ENCODE measurements at regions not wholly inside any gene's neighbourhood (a gene's known extent, or its start where the extent isn't known, plus 50 kb on each side); places are given as distances from the start of the nearest gene placed in this dataset.

DNA sequence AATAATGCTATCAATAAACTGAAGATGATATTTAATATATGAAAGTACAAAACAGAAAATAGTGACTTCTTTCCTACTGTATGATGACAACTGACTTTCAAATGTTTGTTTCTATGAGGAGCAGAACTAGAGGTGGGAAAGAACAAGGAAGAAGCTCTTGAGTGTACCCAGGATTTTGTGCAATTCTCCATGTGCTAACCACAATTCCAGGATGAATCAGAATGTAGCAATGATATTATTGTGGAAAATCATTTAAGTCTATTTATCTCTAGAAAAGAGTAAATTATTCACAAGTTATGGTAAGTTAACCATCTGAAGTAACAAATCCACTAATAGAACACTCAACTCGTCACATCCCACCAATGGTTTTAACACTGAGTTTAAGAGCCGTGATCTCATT is 324.1 kb upstream of the EMCN start:
- no peak for DNase-seq

DNA sequence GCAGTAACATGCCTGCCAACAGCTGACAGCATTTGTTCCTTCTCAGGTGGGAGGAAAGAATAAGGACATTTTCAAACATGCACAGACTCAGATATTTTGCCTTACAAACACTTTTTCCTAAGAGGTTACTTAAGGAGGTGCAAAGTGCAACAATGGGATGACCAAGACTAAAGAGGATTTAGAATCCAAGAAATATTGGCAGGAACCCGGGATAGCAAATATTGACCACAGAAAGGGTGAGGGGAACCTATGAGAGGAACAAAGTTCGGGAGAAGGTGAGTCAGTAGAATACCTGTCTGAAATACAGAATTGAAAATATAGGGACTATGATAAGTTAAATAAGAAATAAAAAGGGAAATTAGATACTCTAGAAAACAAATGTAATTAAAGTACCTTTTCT is 321.9 kb upstream of the EMCN start:
- DNase-seq, result no peak

DNA sequence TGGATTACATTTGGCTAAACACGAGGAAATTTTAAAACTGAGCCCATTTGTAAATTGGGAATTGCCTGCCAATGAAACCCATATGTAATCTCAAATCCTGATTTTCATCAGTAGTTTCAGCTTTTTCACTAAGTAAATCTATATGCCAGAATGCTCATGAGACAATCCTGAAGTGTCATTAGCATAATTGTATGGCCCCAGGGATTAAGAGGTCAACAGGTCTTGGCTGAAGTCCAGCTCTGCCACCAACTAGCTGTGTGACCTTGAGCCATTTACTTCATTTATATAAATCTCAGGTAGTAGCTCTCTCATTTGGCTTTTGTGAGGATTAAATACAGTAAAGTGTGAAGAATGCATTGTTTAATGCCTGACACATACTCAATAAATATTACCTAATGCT is 320.5 kb upstream of the EMCN start:
- no peak for DNase-seq

DNA sequence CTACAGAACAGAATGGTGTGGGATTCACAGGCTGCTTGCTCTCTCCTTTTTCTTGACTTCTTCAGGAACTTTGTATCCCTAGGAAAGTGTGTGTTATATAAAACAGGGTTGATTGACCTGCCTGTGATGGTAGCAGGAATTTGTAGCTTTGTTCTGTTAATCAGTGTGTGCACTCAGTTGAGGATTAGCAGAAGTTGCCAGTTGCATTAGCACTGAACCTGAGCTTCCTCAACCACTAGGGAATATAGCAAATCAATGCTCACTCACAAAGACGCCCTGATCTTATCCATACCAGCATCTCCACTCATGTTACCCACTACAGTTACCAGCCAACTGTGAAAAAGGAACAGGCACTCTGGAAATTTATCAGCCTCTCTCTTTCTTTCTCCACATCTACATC is 319.1 kb upstream of the EMCN start:
- DNase-seq, result no peak

DNA sequence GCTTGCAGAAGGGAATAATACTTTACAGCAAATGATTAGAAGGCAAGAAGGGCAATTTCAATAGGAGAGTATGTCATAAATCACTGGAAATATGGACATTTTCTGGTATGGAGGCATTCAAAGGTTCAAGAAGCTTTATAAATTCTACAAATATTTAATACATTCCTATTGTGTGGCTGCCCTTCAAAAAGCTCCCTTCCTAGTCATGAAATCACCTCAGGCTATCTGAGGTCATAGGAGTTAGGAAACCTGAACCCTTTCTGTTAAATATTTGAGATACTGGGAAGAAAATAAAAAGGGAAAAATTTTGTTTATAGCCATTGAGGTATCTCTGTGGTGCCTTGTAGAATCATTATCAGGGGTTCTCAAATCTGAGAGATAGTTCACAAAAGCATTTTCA is 316.8 kb upstream of the EMCN start:
- no peak for DNase-seq

DNA sequence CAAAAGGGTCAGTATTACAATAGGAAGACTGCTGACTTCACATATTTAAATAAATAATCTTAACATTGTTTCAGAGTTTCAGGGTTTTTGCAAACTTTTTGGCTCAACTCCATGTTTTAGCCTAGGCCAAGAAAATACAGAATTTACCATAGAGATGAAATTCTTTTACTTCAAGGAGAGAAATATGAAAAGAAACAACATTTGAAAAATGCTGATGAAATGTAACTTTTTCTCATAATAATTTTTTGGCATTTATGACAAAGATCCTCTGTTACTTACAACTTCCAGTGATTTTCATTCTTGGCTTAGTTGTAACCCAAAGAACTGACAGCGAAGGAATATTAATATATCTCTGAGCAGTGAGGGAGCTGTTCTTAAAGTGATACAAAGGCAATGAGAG is 316.1 kb upstream of the EMCN start:
- no peak for DNase-seq

DNA sequence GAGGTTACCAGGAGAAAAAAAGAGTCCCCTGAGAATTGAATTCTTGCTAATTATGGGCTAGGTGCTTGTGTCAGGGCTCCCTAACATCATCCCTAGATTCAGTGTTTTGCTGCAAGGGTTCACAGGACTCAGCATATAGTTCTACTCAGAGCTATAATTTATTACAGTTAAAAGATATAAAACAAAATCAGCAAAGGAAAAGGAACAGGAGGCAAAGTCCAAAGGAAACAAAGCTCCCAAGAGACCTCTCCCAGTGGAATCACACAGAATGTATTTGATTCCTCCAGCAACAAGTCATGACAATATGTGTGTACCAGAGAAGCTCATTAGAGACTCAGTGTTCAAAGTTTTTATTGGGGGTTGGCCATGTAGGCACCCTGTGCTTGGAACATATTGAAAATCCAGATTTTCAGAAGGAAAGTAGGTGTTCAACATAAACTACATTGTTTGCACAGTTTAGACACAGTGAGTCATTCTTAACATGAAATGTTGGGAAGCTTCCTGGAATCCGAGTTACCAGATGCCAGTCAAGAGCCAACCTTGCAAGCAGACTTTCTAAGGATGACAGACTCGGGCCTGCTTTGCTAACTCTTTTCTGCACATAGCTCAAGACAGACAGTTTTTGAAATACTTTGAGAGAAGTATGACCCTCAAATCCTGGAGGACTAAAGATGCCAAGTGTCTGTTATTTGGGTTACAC is 311.3 kb upstream of the EMCN start:
- no peak for DNase-seq

DNA sequence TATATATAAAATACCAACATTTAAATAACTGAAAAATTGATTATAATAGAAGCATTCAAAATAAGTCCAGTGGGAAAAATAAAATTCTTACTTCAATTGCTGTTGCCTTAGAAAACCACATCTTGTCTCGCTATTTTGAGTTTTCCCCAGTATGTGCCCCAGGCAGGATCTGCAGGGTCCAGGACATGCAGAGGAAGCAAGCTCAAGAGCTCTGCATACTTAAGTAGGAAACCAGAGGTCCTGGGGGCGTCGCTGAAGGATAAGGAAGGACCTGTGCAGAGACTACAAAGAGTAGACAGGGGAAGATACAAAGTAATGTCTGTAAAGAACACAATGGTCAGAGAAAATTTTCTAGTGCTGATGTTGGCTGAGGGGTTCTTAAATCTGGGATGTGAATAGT is 310.5 kb upstream of the EMCN start:
- DNase-seq, result peak in 1 of 4 experiments; percentile 5

DNA sequence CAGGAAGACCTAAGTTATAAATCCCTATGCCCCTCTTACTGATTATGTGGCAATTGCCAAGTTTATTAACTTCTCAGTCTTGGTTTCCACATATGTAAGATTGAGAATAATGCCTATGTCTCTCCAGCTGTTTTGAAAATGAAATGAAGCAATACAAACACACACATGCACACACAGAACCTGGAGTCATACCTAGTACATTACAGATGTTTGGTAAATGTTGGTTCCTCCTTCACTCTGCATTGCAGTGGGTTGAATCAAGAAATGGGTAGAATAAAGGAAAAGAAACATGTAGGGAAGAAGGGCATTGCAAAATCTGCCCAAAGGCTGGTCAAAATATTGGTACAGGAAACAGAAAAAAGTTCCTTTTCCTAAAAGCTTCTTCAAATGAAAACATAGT is 309.9 kb upstream of the EMCN start:
- no peak for DNase-seq

DNA sequence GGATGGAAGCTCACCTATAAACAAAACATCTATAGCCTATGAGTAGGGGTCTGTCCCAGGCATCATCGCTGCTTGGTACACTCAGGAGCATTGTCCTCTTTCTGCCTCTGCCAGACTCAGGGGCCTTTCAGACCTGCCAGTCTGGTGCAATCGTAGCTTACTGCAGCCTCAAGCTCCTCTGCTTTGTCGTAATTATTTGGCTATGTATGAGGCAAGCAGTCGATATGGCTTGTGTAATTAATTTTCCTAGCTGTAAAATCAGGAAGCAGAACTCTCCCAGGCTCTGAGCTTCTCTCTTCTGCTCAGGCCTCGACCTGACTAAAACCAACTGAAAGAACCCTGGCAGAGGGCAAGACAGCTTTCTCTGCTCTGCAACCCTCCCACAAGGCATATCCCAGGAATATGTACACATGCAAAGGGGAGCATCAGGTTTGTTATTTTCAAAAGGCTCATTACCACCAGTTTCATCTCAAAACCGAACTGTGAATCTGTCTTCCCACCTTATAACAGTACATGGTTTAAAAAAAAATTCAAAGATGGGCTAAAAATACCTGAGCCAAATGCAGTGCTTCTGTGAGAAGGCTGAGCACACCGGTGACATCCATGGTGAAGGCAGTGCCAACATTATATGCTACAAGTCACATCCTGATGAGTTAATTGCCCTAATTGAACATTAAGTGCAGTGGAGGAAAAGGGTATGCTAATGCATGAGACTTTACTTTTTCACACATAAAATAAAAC is 309.2 kb upstream of the EMCN start:
- DNase-seq, result peak; percentile 37 to 69 (median 54)

DNA sequence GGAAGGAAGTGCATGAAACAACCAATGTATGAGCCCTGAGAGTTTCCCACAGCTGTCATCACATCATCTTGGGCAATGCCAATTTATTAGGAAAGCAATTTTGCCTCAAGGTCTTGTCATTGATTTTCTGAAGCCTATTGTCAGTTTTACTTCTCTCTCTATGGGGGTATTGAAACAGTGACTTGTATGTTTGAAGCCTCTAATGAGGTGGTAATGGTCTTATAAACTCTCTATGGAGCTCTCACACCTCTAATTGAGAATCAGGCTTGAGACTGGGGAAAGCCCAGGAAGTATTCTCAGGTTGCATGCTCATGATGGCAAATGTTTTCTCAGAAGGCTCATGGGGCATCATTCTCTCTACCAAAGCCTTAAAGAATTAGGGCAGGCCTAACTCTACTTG is 308.2 kb upstream of the EMCN start:
- DNase-seq, result no peak

DNA sequence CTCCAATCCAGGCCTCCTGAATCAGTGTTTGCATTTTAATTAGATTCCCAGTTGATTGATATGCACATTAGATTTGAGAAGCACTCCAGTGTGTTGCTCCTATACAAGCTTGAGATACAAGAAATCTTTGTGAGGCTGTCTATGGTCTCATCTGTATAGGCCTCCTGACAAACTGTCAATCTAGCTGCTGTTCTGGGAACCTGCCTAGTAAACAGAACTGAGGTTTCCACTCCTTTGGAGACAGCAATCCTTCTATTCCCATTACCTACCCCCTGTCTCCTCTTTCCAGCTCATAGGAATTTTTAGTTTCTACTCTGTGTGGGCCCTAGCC is 306.1 kb upstream of the EMCN start:
- DNase-seq, result no peak

DNA sequence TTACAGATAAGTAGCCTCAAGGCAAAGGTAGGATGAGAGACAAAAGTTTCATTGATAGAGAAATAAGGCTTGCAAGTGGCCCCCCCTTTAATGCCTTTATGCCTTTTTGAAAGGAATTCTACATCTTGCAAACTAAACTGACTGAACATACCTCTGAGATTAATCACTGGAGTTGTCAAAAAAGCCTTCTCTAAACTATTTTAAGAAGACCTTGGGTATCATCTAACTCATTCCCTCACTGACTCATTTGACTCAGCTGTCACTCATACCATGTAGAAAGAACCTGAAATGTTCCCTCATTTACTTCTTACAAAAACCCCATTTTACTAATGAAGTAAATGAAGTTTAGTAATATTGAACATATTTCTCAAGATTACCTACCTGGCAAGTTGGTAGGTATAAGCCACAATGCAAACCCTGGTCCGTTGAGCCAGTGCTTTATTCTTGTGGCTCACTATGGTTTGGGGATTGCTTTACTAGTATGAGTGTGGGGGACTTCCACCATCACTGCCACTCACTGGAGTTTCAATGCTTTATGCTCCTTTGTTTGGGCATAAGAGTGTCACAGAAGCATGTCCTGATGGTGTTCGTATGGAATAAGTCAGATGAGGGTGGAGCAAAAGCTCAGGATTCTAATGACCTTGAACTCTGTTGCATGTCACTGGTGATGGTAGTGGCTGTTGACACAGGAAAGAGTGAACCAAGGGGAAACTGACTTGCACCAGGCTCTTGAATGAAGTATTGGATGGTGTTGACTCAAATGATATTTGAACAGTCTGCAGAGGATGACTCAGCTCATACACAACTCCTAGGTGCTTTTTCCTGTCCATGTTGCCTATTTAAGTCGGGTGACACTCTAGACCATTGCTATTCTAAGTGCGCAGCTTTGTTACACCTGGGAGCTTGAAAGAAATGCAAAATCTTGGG is 305.5 kb upstream of the EMCN start:
- DNase-seq, result no peak

DNA sequence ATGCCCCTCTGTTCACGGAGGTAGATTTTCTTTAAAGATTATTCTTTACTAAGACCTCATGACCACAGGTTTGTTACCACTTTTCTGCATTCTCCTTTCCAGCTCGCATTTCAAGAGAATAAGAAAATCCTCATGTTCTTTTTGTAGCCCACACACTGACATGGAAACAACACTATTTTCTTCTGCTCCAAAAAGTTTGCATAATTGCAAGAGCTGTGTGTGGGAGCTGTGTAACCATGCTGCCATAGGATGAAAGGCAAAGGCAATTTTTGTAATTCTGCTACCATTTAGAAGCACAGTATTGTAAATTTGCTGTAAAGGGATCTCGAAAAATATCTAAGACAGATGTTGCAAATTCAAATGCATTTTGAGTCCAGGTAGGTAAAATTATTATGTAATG is 302.4 kb upstream of the EMCN start:
- no peak for DNase-seq

DNA sequence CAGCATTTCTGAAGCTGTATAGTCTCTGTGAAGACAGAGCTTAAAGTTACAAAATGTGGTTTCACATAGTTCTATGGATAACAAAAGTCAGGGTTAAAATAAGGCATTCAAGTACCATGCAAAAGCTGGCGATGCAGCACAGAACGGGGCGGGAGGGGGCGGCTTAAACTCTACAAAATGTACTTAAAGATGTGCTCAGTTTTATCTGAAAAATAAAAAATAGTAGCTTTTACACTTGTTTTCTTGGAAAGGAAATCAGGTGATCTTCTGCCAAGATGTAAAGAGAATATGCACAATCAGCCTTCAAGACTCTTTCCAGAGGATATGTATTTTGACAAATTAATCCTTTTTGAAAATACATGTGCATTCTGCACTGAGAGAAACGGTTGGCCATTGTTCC is 301.7 kb upstream of the EMCN start:
- no peak for DNase-seq

DNA sequence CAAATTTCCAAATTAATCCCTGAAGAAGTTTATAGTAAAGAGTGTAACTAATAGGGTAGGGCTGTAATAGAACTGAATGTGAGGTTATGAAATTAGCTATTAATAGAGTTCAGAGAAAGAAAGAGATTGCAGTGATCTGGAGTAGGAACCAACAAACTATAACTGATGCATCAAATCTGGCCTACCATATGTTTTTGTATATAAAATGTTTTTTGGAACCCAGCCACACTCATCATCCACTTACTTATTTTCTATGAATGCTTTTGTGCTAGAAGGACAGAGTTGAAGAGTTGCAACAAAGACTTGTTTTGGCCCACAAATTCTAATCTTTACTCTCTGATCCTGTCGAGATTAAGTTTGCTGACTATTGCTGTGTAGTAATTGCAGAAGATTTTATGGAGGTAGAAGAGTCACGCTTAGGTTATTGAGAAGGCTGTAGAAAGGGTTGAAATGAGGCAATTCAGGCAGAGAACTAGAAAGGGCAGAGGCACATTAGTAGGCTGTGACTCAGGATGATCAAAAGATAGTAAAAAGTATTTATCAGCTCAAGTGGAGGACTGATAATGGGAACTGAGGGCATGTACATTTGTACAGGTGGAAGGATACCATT is 298.7 kb upstream of the EMCN start:
- no peak for DNase-seq

DNA sequence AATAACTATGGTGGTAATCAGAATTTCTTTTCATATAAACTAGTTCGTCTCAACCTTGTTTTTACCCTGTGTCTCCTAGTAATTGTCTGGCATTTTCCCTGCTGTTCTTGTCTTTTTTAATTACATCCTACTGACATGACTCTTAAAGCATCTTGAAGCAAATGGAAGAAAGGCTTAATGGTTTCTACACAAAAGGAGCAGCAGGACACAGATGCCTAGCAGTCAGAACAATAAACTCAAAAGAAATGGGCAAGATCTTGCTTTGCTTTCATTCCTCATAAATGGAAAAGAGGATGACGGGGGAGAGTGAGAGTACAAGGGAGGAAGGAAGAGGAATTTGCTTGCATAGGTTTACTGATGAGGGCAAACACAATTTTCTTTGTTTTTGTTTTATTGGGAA is 293.2 kb upstream of the EMCN start:
- DNase-seq, result no peak

DNA sequence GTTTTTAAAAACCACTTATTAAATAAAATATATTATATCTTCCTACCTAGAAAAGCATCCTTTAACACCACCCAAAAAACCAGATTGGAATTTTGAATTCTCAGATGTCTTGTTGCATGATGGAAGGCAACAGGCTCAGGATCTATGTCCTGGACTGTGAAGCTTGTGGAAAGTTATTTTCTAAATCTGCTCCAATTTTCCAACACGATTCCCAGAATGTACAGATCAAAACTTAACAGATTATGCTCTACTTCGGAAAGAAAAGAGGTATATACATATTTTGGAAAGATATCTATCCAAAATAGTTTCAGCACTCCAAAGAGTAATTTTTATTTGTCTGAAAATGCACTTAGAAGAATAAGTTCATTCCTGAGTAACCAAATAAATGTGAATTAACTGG is 291.7 kb upstream of the EMCN start:
- no peak for DNase-seq

DNA sequence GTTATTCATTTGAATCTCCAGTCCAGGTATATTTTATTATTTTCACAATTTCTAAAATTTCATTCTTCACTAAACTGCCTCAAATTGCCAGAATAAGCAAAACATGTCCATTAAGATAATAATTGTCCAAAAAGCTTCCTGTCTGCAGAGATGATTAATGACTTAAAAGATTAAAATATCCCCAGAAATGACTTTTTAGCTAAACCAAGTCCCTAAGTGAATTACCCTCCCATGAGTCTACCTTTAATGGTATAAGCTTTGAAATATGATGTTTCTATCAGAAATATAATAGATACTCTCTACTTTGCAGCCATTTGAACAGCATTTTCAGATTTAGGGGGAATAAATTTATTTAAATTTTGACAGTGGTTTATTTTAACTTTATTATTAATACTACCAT is 289.2 kb upstream of the EMCN start:
- DNase-seq, result no peak

DNA sequence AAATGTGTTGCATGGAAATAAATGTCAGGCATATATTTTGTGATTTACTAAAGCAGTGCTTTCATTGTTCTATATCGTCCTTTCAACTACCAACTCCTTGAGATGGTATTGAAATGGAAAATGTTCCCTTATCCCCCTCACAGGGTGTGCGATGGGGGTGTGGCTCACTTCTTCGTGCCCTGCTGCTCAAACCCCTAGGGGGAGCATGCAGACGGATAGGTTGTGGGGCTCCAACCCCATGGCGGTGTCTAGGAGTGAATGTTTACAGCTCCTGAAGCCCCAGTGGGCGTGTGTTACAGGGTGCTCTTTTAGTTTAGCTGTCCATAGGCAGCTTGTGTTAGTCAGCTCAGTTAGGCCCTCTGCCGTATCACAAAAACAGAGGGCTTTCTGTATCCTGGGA is 287.7 kb upstream of the EMCN start:
- DNase-seq, result no peak

DNA sequence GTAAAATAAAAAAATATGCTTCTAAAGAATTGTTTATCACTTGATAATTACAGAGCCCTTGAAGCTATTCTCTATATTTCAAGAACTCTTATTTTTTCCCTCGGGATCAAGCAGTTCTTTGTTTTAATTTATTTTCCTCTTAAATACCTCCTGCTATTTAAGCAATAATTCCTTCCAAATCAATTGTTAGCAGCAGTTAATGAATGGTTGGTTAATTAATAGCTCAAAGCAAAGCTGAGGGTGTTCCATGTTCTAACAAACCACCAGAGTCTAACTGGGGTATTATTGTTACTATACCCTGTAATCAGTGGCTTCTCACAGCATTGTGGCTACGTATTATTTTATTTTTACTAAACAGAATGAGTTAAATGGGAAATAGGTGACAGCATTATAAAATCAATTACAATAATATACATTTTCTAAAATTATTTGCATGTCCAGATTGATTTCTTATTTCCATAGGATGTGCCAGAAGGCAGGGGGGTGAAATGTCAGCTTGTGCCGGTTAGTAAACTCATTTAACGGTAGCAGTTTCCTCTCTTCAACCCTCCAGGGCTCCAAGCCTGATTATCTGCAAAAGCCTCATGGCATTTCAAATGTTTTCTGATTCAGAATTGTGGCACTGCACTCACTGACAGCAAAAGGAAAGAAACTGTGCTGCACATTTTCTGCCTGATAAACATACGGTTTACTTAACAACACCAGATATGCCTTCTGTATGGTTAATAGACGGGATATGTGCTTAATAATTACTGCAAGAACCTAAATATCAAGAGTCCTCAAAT is 286.9 kb upstream of the EMCN start:
- no peak for DNase-seq

DNA sequence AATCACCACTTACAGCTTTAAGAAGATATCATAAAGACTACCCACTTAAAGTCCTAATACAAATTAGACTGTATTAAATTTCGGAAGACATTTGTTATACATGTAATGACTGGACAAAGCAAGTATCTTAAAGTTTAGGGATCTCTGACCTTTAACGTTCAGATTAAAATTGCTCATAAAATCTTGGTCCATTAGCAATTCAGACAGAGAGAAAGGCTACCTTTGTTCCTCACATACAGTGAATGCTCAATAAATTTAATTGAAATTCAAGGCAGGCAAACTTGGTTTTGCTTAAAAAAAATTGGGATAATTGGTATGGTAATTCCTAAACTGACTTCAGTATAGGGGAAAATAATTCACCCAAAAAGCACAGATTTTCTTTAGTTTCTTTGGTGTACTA is 285.9 kb upstream of the EMCN start:
- DNase-seq, result no peak
